AG09319 (cell line): ENCODE measurements at regions not wholly inside any gene's neighbourhood (a gene's known extent, or its start where the extent isn't known, plus 50 kb on each side); places are given as distances from the start of the nearest gene placed in this dataset.

ENCODE experiments used
- DNase-seq: peaks from one replicate; pipeline ENCODE4 v3.0.0-alpha.2; 2010; ENCODE audit warnings: low read depth; ENCODE audit errors: extremely low read depth
- CTCF ChIP-seq: IDR thresholded peaks from 2 replicates; pipeline ENCODE4 v1.5.1; 2011; ENCODE audit warnings: low read depth, mild to moderate bottlenecking, inconsistent platforms, low read length, moderate library complexity

- no peak for DNase-seq
- no peak for TF ChIP-seq CTCF
These were observed 348.9 kb downstream of the NDFIP2 start for GRCh38 chr13:79829880-79830279.

GRCh38 chr13:79825959-79826358 is 345.0 kb downstream of the NDFIP2 start:
- no peak for DNase-seq
- TF ChIP-seq CTCF, result no peak

- TF ChIP-seq CTCF, result no peak
- no peak for DNase-seq
These were observed 334.1 kb downstream of the NDFIP2 start for GRCh38 chr13:79815041-79815440.

- no peak for TF ChIP-seq CTCF
- DNase-seq, result no peak
These were observed 331.3 kb downstream of the NDFIP2 start for GRCh38 chr13:79812070-79812850.

- no peak for DNase-seq
- no peak for TF ChIP-seq CTCF
These were observed 330.2 kb downstream of the NDFIP2 start for GRCh38 chr13:79811170-79811569.

GRCh38 chr13:79810669-79811068 is 329.7 kb downstream of the NDFIP2 start:
- no peak for TF ChIP-seq CTCF
- DNase-seq, result no peak

- TF ChIP-seq CTCF, result no peak
- DNase-seq, result no peak
These were observed 329.1 kb downstream of the NDFIP2 start for GRCh38 chr13:79810018-79810417.
